HG02981 (cell line): ENCODE measurements at regions not wholly inside any gene's neighbourhood (a gene's known extent, or its start where the extent isn't known, plus 50 kb on each side); places are given as distances from the start of the nearest gene placed in this dataset.
"Not testable (repeated sequence)": the region's sequence is repeated elsewhere in the genome, so short reads cannot be mapped to it uniquely, and the experiment has no call there.

Experiments used
- ATAC-seq: cut with Tn5 transposase; IDR thresholded peaks from one replicate; pipeline ENCODE4 v1.9.1; 2021; ENCODE audit warnings: mild to moderate bottlenecking, moderate library complexity; ENCODE audit not compliant: unreplicated experiment

DNA sequence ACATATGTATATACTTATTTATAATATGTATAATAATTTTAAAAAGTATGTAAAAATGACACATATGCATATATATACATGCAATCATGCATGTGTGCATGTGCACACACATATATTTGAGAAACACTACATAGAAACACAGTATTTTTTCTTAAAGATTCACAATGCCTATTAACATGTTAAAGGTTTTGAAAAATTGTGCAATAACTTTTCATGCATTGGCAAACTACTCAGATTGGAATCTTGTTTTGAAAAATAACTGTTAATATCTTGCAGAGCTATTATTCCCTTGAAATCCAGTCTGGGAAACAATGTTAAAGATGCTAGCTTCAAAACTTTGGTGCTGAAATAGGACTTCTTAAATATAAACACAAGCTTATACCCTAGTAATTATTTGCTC is 256.2 kb upstream of the P2RY1 start:
- no peak for ATAC-seq

DNA sequence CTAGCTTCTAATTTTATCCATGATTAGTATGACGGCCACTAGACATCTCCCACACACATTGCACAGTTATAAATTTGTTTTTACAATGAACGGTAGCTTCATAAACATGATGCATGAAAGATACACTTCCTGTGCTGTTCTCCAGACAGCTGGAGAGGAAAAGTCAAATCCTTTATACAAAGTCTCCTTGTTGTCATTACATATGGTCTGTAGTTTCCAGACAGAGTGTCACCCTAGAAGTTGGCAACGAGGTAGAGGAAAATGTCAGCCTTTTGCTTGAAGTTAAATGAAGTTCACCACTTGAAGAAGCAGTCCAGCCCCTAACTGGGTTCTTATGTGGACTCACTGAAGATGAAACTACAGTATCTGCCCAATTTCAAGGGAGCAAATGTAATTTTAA is 253.0 kb upstream of the P2RY1 start:
- no peak for ATAC-seq

DNA sequence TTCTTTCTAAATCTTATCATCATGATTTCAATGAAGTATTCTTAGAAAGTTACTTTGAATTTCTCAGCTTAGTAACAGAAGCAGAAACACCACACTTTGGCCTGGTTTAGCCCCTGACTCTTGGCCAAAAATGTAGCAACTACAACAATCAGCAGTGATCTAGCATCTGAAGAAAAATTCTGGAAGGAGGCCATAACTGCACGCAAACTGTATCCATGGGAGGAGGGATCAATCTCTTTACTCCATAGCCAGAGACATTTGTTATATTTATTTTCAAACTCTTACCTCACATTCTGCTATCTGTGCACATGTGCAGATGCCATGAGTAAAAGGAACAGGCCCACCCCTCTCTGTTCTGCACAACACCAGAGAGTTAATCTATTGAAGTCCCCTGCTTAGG is 251.0 kb upstream of the P2RY1 start:
- no peak for ATAC-seq

DNA sequence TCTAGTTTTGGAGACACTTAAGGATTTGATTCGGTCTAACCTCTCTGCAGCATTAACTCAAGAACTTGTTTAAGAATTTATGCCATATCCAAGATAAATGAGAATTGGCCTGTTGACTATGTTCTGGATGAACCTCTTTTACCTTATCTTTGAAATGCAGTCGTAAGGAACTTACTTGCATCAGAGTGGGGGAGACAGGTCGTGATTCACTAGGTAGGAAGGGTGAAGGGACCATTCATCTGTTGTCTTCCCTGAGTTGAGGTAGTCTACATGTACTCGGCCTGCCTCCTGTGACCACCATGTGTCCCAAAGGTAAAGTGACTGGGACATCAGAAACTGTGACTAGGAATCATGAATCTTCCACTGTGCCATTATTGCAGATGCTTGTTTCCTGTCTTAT is 248.0 kb upstream of the P2RY1 start:
- ATAC-seq = no peak

DNA sequence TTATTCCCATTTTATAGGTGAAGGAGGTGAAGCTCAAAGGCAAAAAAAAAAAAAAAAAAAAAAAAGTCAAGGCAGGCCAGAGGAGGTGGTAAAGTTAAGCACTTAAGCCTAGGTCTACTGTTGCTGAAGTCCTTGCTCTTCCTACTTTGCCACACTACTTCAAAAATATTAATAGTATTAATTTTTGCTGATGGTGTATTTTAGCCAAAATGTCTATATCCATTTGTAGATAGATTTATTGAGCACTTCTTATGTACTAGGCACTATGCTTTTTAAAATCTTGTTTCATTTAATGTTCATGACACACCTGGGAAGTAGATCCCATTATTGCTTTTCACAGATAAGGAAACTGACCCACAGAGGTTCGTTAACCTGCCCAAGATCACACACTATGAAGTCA is 247.1 kb upstream of the P2RY1 start:
- no peak for ATAC-seq

DNA sequence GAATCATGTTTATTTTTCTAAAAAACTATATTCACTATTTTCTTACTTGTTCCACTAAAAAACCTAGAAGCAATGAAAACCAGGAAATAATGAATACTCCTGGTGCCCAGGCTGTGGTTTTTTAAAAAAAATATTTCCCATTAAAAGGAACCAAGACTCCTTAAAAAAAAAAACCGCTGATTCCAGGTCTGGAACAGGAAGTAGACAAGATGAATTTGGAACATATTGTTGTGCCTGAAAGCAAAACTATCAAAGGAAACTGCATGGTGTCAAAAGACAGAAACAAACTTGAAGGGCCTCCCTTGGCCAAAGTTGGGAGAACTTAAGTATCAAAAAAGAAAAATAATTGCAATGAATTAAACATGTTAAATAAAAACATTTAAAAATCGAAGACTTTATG is 245.3 kb upstream of the P2RY1 start:
- ATAC-seq = no peak

DNA sequence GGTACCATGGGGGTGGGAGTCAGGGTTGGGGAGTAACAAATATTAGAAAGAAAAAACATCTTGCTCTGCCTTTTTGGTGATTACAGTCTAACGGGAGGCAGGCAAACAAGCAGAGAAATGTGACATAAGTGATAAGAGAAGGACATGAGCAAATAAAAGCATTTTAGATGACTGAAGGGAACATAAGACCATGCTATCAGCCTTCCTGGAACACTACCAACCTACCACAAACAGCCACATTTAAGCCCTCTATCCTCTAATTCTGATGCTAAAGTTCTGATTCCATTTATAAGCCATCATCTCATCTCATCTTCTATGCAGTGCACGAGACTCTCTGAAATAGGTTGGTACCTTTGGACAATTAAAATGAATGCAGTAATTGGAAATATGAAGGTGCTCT is 243.4 kb upstream of the P2RY1 start:
- no peak for ATAC-seq

DNA sequence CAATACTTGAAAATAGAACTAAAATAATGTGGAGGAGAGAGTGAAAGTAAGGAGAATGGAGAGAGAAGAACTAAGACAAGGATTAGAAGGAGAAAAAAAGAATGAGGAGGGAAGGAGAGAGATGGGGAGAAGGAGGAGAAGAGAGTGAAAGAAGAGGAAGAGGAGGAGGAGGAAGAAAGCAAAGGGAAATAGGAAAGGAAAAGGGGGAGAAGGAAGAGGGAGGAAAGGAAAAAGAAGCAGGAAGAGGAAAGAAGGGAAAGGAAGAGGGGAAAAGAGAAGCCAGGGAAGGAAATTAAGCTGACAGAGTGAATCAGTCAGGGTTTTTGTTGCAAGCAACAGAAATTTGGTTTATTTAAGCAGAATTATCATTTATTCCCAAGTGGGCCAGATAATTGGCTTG is 241.7 kb upstream of the P2RY1 start:
- no peak for ATAC-seq

DNA sequence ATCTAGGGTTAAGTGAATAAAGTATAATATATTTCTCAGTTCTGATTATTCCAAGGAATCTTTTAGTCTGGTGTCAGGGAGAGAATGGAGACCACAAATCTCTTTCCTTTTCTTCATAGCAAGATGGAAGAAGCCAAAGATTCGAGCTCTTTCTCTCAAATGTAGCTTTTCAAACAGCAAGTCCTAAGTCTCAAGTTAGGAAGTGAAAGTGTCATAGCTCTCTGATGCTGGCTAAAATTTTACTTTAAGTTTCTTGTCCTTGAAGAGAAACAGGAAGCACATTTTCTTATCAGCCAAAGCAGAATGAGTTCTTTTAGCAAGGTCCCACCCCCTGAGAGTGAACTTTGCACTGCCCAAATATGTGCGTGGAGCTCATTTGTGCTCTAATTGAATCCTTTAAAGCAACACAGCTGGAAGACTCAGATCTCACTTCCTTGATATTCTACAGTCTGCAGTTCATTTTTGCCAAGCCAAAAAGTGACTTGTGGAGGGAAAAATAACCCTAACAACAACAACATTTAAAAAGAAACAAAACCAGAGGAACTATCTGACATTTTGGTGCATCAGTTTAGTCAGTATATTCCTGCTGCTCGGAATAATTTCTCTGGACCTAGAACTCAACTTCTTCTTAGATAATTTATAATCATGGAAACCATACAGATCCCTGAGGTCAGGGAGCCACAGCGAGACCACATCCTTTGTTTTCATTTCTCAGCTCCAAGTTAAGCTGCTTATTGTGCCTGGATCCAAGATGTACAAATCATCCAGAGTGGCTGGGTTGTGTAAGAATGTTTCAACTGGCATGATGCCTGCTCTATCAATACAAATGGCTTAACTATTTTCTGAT is 238.7 kb upstream of the P2RY1 start:
- peak; percentile 100 for ATAC-seq

DNA sequence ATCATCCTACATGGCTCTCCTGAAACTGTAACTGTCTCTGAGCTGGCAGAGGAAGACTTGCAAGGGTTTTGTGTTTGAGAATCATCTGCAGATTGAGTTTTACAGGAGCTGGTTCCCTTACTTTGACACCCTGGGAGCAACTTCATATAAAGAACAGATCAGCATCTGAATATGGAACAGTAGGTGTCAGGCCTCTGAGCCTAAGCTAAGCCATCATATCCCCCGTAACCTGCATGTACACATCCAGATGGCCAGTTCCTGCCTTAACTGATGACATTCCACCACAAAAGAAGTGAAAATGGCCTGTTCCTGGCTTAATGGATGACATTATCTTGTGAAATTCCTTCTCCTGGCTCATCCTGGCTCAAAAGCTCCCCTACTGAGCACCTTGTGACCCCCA is 238.1 kb upstream of the P2RY1 start:
- ATAC-seq = not testable (repeated sequence)

DNA sequence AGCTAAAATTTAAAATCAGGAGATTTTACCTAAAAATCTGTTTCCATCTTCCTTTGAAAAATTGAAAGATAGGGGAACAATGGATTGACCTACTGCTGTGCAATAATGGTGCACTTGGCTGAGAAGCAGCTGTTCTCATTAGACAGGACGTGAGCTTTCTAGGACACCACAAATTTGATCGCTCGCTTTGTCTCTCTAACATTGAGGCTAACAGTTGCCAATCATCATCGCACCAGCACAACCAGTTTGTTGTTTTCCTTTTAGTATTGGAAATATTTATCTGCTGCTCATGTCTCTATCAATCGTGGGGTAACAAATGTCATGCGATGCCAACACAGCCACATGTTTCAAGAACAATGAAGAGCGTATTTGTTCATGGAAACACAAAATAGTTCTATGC is 228.8 kb upstream of the P2RY1 start:
- no peak for ATAC-seq

DNA sequence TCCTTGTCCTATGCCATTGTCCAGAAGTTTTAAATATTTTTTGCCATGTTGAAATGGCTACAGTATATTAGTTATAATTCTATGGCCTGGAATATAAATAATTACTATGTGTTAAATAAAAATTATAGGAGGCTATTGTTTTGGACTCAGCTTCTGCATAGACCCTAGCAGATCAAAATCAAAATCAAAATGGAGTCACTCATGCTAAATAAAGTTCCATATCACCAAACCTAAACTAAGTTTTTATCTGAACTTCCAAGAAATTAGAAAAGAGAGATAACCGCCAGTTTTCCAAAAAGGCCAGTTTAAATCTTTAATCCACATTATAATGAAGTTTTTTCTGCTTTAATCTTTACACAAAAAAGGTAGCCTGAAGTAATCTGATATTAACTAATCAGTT is 227.8 kb upstream of the P2RY1 start:
- ATAC-seq = no peak

DNA sequence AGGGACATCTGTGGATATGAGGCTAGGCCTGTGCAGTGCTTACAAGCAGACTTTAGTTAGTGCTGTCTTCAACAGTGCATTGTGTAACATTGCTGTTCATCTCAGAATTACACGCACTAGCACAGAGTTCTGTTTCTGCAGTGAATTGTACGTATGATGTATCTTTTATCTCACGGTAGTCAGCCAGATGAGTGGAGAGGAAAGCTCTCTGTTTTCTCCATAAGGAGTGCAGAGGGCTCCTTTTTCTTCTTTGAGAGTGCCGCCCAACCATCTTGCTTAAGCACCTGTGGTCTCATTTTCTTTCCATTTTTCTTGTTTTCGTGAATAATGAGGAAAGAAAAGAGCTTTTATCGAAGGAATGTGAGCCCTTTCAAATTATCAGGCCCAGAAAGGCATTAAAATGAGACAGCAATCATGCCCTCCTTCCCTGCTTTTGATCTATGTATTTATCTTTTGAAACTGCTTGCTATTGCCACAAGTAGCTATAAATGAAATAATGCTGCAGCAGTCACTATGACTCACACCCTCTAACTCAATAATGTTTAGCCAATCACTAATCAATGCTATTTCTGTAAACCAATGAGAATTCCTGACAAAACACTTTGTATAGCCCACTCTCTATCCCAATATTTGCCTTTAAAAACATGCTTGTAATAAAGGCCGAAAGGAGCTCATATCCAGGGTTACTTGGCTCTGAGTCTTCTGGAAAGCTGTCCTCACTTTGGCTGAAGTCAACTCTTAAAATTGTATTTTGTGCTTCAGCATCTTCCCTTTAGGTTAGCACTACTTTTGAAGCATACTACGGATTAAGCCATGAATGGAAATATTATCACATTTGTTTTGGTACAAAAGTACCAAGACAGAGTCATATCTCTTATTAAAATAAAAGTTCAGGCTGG is 226.0 kb upstream of the P2RY1 start:
- no peak for ATAC-seq

DNA sequence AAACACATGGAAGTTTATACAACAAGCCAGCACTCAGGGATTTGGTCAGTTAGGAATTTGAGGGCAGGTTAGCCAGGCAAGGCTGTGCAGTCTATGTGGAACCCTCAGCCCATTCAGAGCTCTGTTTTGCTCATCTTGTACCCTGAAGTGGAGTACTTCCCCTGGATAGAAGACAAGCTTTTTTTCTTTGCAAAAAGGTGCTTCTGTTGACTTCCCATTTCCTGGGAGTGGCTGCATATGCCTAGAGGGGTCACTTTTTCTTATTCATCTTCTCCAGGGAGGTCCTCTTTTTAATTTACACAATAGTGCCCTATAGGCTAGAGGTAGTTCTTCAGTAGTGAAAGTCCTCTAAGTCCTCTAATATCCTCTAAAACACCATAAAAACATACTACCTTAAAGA is 225.0 kb upstream of the P2RY1 start:
- no peak for ATAC-seq

DNA sequence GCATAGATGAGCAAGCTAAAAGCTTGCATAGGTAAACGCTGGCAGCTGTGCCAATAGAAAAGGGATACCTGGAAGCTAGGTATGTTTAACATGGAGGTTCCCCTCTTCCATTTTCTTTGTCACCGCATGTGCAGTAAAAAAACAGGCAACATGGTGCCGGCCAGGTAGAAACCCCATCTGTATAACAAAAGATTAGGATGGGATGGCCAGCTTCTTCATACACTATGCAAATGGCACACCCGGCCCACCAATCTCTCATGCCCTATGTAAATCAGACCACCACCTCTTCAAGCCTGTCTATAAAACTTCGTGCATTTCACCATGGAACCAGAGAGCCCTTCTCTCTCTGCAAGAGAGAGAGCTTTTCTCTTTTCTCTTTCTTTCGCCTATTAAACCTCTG is 224.3 kb upstream of the P2RY1 start:
- ATAC-seq = no peak

DNA sequence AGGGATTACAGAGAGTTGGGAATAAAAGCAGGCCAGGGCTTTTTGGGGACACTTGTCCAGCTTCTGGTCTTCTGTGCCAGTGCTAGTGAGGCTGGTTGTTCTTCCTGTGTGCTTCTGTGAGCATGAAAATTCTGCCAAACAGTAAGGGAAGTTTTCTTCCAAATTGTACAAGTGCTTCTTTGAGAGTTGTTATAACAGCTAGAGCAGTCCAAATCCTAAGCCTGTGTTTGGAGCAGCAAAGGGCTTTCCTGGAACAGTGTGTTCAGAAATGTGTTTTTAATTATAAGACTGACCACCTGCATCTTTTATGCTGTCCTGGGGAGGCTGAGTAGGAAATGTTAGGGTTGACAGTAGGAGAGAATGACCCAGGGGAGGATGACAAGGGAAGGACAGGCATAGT is 223.0 kb upstream of the P2RY1 start:
- ATAC-seq = no peak

DNA sequence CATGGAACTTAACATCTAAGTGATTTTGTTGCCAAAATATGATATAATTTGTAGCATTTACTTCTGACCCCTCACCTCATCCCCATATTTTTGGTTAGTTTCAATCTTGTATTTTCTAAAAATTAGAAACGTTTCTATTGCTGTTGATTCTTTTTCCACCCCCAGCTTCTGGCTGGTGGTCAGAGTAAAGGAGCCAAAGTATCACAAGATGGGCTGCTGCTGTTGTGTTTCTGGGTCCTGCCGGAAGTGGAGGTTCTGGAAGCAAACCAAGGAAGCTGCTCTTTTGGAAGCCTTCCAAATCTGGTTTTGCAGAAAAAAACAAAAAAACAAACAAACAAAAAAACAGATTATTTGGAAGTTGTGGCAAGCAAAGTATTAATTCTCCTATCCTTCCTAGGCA is 221.1 kb upstream of the P2RY1 start:
- no peak for ATAC-seq

DNA sequence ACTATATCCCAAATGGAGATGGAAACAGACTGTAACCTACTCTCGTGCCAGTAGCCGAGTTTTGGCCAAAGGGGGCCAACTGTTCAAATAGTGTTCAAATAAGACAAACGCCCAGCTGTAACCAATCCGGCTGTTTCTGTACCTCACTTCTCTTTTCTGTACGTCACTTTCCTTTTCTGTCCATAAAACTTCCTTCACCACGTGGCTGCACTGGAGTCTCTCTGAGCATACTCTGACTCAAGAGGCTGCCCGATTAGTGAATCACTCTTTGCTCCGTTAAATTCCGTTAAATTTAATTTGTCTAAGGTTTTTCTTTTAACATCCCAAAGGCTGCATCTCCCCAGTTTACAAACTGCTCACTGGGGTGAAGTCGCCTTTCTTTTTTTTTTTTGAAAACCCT is 219.2 kb upstream of the P2RY1 start:
- ATAC-seq = no peak

DNA sequence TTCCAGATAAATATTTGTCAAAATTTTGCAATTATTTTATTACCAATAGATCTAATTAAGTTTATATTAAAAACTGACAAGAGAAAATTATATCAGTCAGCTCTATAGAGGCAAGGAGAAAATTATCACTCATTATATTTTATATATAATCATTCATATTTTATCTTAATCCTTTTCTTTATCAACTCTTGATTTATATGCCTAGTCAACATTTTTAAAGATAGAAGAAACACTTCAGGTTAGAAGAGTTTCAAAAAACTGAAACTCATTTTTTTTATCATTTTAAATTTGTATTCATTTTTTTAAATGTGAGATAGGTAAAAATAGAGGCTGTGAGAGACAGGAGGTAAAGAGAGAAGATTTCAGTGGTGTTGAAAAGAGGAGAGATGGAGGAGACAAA is 217.3 kb upstream of the P2RY1 start:
- no peak for ATAC-seq

DNA sequence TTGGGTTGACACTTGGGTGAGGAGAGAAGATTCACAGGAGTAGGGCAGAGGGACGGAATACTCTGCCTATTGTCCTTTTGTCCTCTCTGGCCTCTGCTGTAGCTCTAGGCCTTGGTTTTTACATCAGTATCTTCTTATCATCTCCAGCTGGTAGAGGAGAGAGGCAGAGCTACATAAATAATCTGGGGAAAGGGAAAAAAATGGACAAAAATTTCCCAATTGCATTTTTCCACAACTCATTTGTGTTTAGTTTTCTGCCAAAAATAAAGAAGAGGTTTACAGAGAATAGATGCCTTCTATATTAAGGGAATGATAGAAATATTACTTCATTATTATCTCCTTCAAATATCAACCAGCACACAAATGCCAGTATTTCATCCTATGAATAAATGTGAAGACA is 216.4 kb upstream of the P2RY1 start:
- ATAC-seq = no peak

DNA sequence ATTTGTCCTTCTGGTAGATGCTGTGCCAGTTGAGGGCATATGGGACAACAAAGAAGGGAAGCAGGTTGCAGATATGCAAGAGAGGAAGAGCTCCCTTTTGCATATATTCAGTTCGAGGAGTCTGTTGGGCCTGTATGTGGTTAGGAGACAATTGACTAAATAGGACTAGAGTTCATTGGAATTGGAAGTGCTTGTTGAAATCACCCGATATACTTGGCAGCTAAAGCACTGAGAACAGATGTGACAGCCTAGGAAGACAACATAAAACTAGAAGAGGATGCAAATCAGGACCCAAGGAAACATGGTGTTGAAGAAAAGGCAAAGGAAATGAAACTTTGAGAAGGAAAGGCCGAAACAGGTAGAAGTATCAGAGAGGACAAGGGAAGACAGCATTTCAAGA is 215.2 kb upstream of the P2RY1 start:
- no peak for ATAC-seq

DNA sequence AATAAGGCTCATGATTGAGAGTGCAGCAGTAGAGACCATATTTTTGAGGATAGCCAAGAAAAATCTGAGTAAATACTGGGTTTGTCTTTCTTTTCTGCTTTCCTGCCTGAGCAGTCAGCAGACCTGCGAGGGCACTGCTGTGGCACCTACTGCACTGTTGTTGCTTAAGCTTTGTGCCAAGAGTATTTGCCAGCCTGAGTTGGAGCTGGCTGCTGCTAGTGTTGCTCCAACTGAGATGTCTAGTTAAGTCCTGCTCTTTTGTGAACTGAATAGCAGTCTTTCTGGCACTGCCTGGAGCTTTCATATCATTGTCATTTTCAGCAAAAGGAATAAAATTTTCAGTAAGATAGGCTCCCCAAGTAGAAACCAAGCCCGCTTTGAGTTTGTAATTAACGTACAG is 214.5 kb upstream of the P2RY1 start:
- no peak for ATAC-seq
